ENCODE measurements at regions not wholly inside any gene's neighbourhood (a gene's known extent, or its start where the extent isn't known, plus 50 kb on each side); places are given as distances from the start of the nearest gene placed in this dataset.

- Histone ChIP-seq H3K4me2 (no peak overlapping the region), H2AFZ (ENCODE audit: low read depth) (no peak overlapping the region), H3K27me3 (ENCODE audit: insufficient read depth, low read depth) (no peaks in the 10 kb centered on the region), H3K36me3 (ENCODE audit: insufficient read depth) (no peaks in the 10 kb centered on the region), H3K79me2 (ENCODE audit: insufficient read depth, low read depth) (no peaks in the 10 kb centered on the region), H4K20me1 (ENCODE audit: insufficient read depth) (no peaks in the 10 kb centered on the region), H3K4me1 (ENCODE audit: low read depth, poor library complexity, severe bottlenecking) (no peaks in the 10 kb centered on the region), H3K27ac (no peak overlapping the region), H3K4me3 (IDR thresholded peaks at IDR 0.05; ENCODE audit: insufficient read depth, low read depth, low read length) (no peak overlapping the region), H3K9ac (no peak overlapping the region)
- TF ChIP-seq CTCF (conservative IDR thresholded peaks at IDR 0.05; ENCODE audit: low read depth, low read length) = no peak
Measured at GRCh38 chr6:86456821-86457220, 480.5 kb upstream of the HTR1E start.

- H4K20me1 ChIP-seq (ENCODE audit: insufficient read depth) = no peaks in the 10 kb centered on the region
- H3K4me1 ChIP-seq (ENCODE audit: low read depth, poor library complexity, severe bottlenecking) = no peaks in the 10 kb centered on the region
- H3K4me3 ChIP-seq (IDR thresholded peaks at IDR 0.05; ENCODE audit: insufficient read depth, low read depth, low read length) = no peak overlapping the region
- H3K36me3 ChIP-seq (ENCODE audit: insufficient read depth) = no peaks in the 10 kb centered on the region
- no peak for TF ChIP-seq CTCF (conservative IDR thresholded peaks at IDR 0.05; ENCODE audit: low read depth, low read length)
- H3K27ac ChIP-seq = no peak overlapping the region
- no peaks in the 10 kb centered on the region for H3K27me3 ChIP-seq (ENCODE audit: insufficient read depth, low read depth)
- H3K9ac ChIP-seq = no peak overlapping the region
- H2AFZ ChIP-seq (ENCODE audit: low read depth) = no peak overlapping the region
- no peaks in the 10 kb centered on the region for H3K79me2 ChIP-seq (ENCODE audit: insufficient read depth, low read depth)
- no peak overlapping the region for H3K4me2 ChIP-seq
Measured at GRCh38 chr6:86453232-86453631, 484.1 kb upstream of the HTR1E start.

- Histone ChIP-seq H3K4me1 (ENCODE audit: low read depth, poor library complexity, severe bottlenecking) (no peaks in the 10 kb centered on the region), H3K4me2 (no peak overlapping the region), H3K36me3 (ENCODE audit: insufficient read depth) (no peaks in the 10 kb centered on the region), H3K9ac (no peak overlapping the region), H3K4me3 (IDR thresholded peaks at IDR 0.05; ENCODE audit: insufficient read depth, low read depth, low read length) (no peak overlapping the region), H3K27ac (no peak overlapping the region), H3K27me3 (ENCODE audit: insufficient read depth, low read depth) (no peaks in the 10 kb centered on the region), H3K79me2 (ENCODE audit: insufficient read depth, low read depth) (no peaks in the 10 kb centered on the region), H2AFZ (ENCODE audit: low read depth) (no peak overlapping the region), H4K20me1 (ENCODE audit: insufficient read depth) (no peaks in the 10 kb centered on the region)
- no peak for TF ChIP-seq CTCF (conservative IDR thresholded peaks at IDR 0.05; ENCODE audit: low read depth, low read length)
Measured at GRCh38 chr6:86448398-86448797, 488.9 kb upstream of the HTR1E start.

GRCh38 chr6:86440608-86441007 is 496.7 kb upstream of the HTR1E start:
- H2AFZ ChIP-seq (ENCODE audit: low read depth) = no peak overlapping the region
- H3K9ac ChIP-seq = no peak overlapping the region
- H3K4me1 ChIP-seq (ENCODE audit: low read depth, poor library complexity, severe bottlenecking) = no peaks in the 10 kb centered on the region
- H3K36me3 ChIP-seq (ENCODE audit: insufficient read depth) = no peaks in the 10 kb centered on the region
- no peaks in the 10 kb centered on the region for H3K27me3 ChIP-seq (ENCODE audit: insufficient read depth, low read depth)
- TF ChIP-seq CTCF (conservative IDR thresholded peaks at IDR 0.05; ENCODE audit: low read depth, low read length) = no peak
- H3K4me2 ChIP-seq = no peak overlapping the region
- H3K79me2 ChIP-seq (ENCODE audit: insufficient read depth, low read depth) = no peaks in the 10 kb centered on the region
- H3K27ac ChIP-seq = no peak overlapping the region
- H4K20me1 ChIP-seq (ENCODE audit: insufficient read depth) = no peaks in the 10 kb centered on the region
- H3K4me3 ChIP-seq (IDR thresholded peaks at IDR 0.05; ENCODE audit: insufficient read depth, low read depth, low read length) = no peak overlapping the region

- no peak for TF ChIP-seq CTCF (conservative IDR thresholded peaks at IDR 0.05; ENCODE audit: low read depth, low read length)
- Histone ChIP-seq H3K4me1 (ENCODE audit: low read depth, poor library complexity, severe bottlenecking) (no peaks in the 10 kb centered on the region), H3K27me3 (ENCODE audit: insufficient read depth, low read depth) (no peaks in the 10 kb centered on the region), H4K20me1 (ENCODE audit: insufficient read depth) (no peaks in the 10 kb centered on the region), H3K4me3 (IDR thresholded peaks at IDR 0.05; ENCODE audit: insufficient read depth, low read depth, low read length) (no peak overlapping the region), H2AFZ (ENCODE audit: low read depth) (no peak overlapping the region), H3K27ac (no peak overlapping the region), H3K36me3 (ENCODE audit: insufficient read depth) (no peaks in the 10 kb centered on the region), H3K9ac (no peak overlapping the region), H3K79me2 (ENCODE audit: insufficient read depth, low read depth) (no peaks in the 10 kb centered on the region), H3K4me2 (no peak overlapping the region)
Measured at GRCh38 chr6:86423571-86423970, 513.8 kb upstream of the HTR1E start.

All from KMS-11 (cell line).